ENCODE measurements at regions not wholly inside any gene's neighbourhood (a gene's known extent, or its start where the extent isn't known, plus 50 kb on each side); places are given as distances from the start of the nearest gene placed in this dataset.
"Not testable (repeated sequence)": the region's sequence is repeated elsewhere in the genome, so short reads cannot be mapped to it uniquely, and the experiment has no call there.

- DNase-seq (ENCODE audit: low read depth in 4 of 4, low spot score in 1 of 4) = no peak
Measured at GRCh38 chr7:21305455-21306235, 122.2 kb upstream of the SP4 start.

- DNase-seq (ENCODE audit: low read depth in 4 of 4, low spot score in 1 of 4) = no peak
Measured at GRCh38 chr7:21314954-21315353, 112.9 kb upstream of the SP4 start.

- no peak for DNase-seq (ENCODE audit: low read depth in 4 of 4, low spot score in 1 of 4)
Measured at GRCh38 chr7:21317966-21318915, 109.6 kb upstream of the SP4 start.

- DNase-seq (ENCODE audit: low read depth in 4 of 4, low spot score in 1 of 4) = no peak
Measured at GRCh38 chr7:21318916-21319270, 109.0 kb upstream of the SP4 start.

- no peak for DNase-seq (ENCODE audit: low read depth in 4 of 4, low spot score in 1 of 4)
Measured at GRCh38 chr7:21326241-21326640, 101.6 kb upstream of the SP4 start.

GRCh38 chr7:21326921-21327320 lies 101.0 kb upstream of the SP4 start:
- DNase-seq (ENCODE audit: low read depth in 4 of 4, low spot score in 1 of 4) = no peak

GRCh38 chr7:21327422-21328409 lies 100.2 kb upstream of the SP4 start:
- DNase-seq (ENCODE audit: low read depth in 4 of 4, low spot score in 1 of 4) = no peak

- no peak for DNase-seq (ENCODE audit: low read depth in 4 of 4, low spot score in 1 of 4)
Measured at GRCh38 chr7:21330462-21331178, 97.3 kb upstream of the SP4 start.

- no peak for DNase-seq (ENCODE audit: low read depth in 4 of 4, low spot score in 1 of 4)
Measured at GRCh38 chr7:21334906-21335305, 93.0 kb upstream of the SP4 start.

GRCh38 chr7:21336743-21337142 lies 91.1 kb upstream of the SP4 start:
- DNase-seq (ENCODE audit: low read depth in 4 of 4, low spot score in 1 of 4) = no peak

GRCh38 chr7:21338728-21339164 lies 89.1 kb upstream of the SP4 start:
- DNase-seq (ENCODE audit: low read depth in 4 of 4, low spot score in 1 of 4) = peak; percentile 12 to 34 (median 26)

- not testable (repeated sequence) for DNase-seq (ENCODE audit: low read depth in 4 of 4, low spot score in 1 of 4)
Measured at GRCh38 chr7:21344900-21345299, 83.0 kb upstream of the SP4 start.

GRCh38 chr7:21345361-21345760 lies 82.5 kb upstream of the SP4 start:
- no peak for DNase-seq (ENCODE audit: low read depth in 4 of 4, low spot score in 1 of 4)

- DNase-seq (ENCODE audit: low read depth in 4 of 4, low spot score in 1 of 4) = no peak
Measured at GRCh38 chr7:21346297-21346696, 81.6 kb upstream of the SP4 start.

GRCh38 chr7:21352540-21353387 lies 75.1 kb upstream of the SP4 start:
- DNase-seq (ENCODE audit: low read depth in 4 of 4, low spot score in 1 of 4) = no peak

GRCh38 chr7:21353388-21353780 lies 74.5 kb upstream of the SP4 start:
- no peak for DNase-seq (ENCODE audit: low read depth in 4 of 4, low spot score in 1 of 4)

- no peak for DNase-seq (ENCODE audit: low read depth in 4 of 4, low spot score in 1 of 4)
Measured at GRCh38 chr7:21354284-21354683, 73.6 kb upstream of the SP4 start.

GRCh38 chr7:21355406-21355874 lies 72.4 kb upstream of the SP4 start:
- peak in 2 of 4 experiments; percentile 15 to 37 for DNase-seq (ENCODE audit: low read depth in 4 of 4, low spot score in 1 of 4)

GRCh38 chr7:21356616-21357015 lies 71.3 kb upstream of the SP4 start:
- no peak for DNase-seq (ENCODE audit: low read depth in 4 of 4, low spot score in 1 of 4)
